Progenitor cell of endocrine pancreas (in vitro differentiated cells): ENCODE measurements at regions not wholly inside any gene's neighbourhood (a gene's known extent, or its start where the extent isn't known, plus 50 kb on each side); places are given as distances from the start of the nearest gene placed in this dataset.

Source experiments
- DNase-seq: peaks from one replicate; pipeline ENCODE4 v3.0.0; 2021; ENCODE audit warnings: low spot score; ENCODE audit not compliant: unreplicated experiment
- H3K27ac Mint-ChIP-seq: 2 replicates; pipeline ENCODE4 v1.8.0; 2021; ENCODE audit warnings: mild to moderate bottlenecking, moderate library complexity, mixed read lengths
- H3K27me3 Mint-ChIP-seq: 2 replicates; pipeline ENCODE4 v1.8.0; 2021; ENCODE audit warnings: mixed read lengths
- H3K36me3 Mint-ChIP-seq: 2 replicates; pipeline ENCODE4 v1.8.0; 2022; ENCODE audit warnings: mixed read lengths; ENCODE audit not compliant: insufficient read depth
- H3K4me1 Mint-ChIP-seq: 2 replicates; pipeline ENCODE4 v1.8.0; 2021; ENCODE audit warnings: low read depth, mixed read lengths
- H3K4me3 Mint-ChIP-seq: 2 replicates; pipeline ENCODE4 v1.8.0; 2021; ENCODE audit warnings: low read depth, mild to moderate bottlenecking, moderate library complexity, mixed read lengths
- H3K9me3 Mint-ChIP-seq: 2 replicates; pipeline ENCODE4 v1.8.0; 2021; ENCODE audit warnings: low read depth, mixed read lengths
- TF ChIP-seq, protein P1 (sequence below): fragments of 200-600 bp; sonication (generic); IDR thresholded peaks from one replicate; pipeline ENCODE4 v1.5.0; 2021; ENCODE audit warnings: antibody characterized with exemption, mild to moderate bottlenecking; ENCODE audit not compliant: unreplicated experiment

DNA sequence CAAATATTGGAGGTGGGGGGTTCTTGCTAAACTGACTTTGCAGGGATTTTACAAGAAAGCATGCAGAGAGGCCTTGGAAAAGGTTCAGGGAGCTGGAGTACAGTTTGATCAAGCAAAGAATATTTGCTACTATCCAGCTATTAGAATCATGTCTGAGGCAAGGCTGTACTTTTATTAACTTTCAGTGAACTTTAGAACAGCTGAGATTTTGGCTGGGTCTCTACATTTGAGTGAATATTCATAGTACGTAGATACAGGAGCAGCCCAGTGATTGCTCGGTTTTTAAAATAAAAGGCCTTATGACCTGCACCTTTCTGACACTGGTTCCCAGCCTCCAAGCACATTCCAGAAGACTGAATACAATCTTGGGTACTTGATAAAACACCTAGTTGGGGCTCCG is 496.8 kb upstream of the AKR1E2 start:
- H3K27me3 Mint-ChIP-seq = no peaks in the 10 kb centered on the region
- no peaks in the 10 kb centered on the region for H3K36me3 Mint-ChIP-seq
- H3K9me3 Mint-ChIP-seq = no peaks in the 10 kb centered on the region
- no peak overlapping the region for H3K27ac Mint-ChIP-seq
- TF ChIP-seq, protein P1, sequence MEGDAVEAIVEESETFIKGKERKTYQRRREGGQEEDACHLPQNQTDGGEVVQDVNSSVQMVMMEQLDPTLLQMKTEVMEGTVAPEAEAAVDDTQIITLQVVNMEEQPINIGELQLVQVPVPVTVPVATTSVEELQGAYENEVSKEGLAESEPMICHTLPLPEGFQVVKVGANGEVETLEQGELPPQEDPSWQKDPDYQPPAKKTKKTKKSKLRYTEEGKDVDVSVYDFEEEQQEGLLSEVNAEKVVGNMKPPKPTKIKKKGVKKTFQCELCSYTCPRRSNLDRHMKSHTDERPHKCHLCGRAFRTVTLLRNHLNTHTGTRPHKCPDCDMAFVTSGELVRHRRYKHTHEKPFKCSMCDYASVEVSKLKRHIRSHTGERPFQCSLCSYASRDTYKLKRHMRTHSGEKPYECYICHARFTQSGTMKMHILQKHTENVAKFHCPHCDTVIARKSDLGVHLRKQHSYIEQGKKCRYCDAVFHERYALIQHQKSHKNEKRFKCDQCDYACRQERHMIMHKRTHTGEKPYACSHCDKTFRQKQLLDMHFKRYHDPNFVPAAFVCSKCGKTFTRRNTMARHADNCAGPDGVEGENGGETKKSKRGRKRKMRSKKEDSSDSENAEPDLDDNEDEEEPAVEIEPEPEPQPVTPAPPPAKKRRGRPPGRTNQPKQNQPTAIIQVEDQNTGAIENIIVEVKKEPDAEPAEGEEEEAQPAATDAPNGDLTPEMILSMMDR = no peak
- H3K4me1 Mint-ChIP-seq = no peaks in the 10 kb centered on the region
- no peak overlapping the region for H3K4me3 Mint-ChIP-seq
- DNase-seq = no peak

GRCh38 chr10:4326647-4327046 is 499.4 kb upstream of the AKR1E2 start:
- DNase-seq = no peak
- H3K27me3 Mint-ChIP-seq = no peaks in the 10 kb centered on the region

GRCh38 chr10:4319870-4320367 is 506.1 kb upstream of the AKR1E2 start:
- TF ChIP-seq, protein P1 = no peak
- DNase-seq = no peak
- Mint-ChIP-seq H3K9me3 (no peaks in the 10 kb centered on the region), H3K27me3 (no peaks in the 10 kb centered on the region), H3K27ac (no peak overlapping the region), H3K4me1 (peaks cover 6% of the 10 kb centered on the region), H3K36me3 (no peaks in the 10 kb centered on the region), H3K4me3 (no peak overlapping the region)

More at GRCh38 chr10:4326647-4327046, 499.4 kb upstream of the AKR1E2 start:
- Mint-ChIP-seq H3K4me1 (no peaks in the 10 kb centered on the region), H3K36me3 (no peaks in the 10 kb centered on the region), H3K9me3 (no peaks in the 10 kb centered on the region), H3K4me3 (no peak overlapping the region), H3K27ac (no peak overlapping the region)
- TF ChIP-seq, protein P1 = no peak

DNA sequence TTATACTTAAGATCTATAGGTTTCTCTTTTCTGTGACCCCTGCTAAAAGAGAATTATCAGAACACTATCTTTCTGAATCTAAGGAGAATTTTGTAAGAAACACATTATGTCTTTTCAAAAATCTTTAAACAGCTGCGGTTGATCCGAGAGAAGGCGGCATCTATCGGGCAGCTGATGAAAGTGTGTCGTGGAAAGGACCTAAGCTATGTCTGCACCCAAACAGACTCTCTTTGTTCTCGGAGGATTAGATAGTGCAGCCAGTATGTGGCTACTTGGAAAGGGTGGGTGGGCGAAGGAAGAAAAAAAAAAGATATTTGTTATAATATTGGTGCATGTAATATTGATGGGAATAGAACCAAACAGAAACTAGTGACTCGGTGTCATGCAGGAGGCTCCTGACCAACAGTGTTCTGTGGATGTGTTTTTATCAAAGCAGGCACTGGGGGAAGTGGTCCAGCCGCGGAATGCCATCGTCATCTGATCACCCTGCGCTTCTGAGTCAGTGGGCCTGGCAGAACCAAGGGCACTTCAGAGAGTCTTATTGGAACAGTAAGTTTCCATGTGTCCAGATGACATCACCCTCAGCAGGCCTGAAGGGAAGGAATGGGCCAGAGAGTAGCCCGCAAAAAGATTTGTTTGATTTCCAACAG is 509.7 kb upstream of the AKR1E2 start:
- H3K4me3 Mint-ChIP-seq = no peak overlapping the region
- H3K36me3 Mint-ChIP-seq = no peaks in the 10 kb centered on the region
- no peaks in the 10 kb centered on the region for H3K9me3 Mint-ChIP-seq
- H3K27me3 Mint-ChIP-seq = no peaks in the 10 kb centered on the region
- H3K27ac Mint-ChIP-seq = no peak overlapping the region
- peaks cover 6% of the 10 kb centered on the region for H3K4me1 Mint-ChIP-seq
- no peak for DNase-seq
- TF ChIP-seq, protein P1 = no peak

DNA sequence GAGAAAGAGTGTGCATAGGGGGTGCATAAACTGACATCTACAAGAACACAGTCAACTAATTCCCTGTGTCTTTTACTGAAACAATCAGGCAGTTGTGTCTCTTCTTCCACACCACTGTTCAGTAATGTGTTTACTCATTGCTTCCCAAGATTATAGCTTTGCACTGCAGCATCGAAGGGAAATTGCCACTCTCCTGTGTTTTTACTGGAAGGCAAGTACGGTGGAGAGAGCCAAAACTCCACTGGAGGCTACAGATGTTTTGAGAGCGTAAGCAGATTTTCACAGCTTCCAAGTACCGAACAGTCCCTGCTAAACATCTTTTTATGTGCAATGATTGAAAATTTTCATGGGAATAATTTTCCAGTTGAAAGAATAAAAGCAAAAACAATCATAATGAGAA is 510.5 kb upstream of the AKR1E2 start:
- Mint-ChIP-seq H3K27ac (no peak overlapping the region), H3K36me3 (no peaks in the 10 kb centered on the region), H3K27me3 (no peaks in the 10 kb centered on the region), H3K4me1 (peaks cover 6% of the 10 kb centered on the region), H3K4me3 (no peak overlapping the region), H3K9me3 (no peaks in the 10 kb centered on the region)
- DNase-seq = no peak
- TF ChIP-seq, protein P1 = no peak
